ENCODE measurements at regions not wholly inside any gene's neighbourhood (a gene's known extent, or its start where the extent isn't known, plus 50 kb on each side); places are given as distances from the start of the nearest gene placed in this dataset.
"Not testable (repeated sequence)": the region's sequence is repeated elsewhere in the genome, so short reads cannot be mapped to it uniquely, and the experiment has no call there.

DNA sequence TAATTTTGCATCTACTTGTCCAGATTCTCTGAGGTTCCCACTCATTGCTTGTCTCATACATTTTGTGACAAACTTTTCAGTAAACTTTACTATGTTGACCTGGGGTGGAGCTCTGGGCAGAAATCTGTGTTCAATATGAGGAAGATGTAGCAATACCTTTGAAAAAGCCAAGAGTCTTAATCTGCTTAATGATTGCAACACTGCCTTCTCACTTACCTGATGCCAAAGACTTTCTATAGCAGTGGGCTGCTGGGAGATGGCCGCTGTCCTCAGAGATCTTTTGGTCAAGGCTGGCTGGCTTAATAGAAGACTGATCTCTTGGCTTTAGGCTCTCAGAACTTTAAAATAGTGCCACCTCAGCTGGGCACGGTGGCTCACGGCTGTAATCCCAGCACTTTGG, 70.1 kb upstream of the RBM24 start:
- no peak for TF ChIP-seq GABPA (IDR thresholded peaks at IDR 0.05; ENCODE audit: low read depth)
- TF ChIP-seq POLR2AphosphoS5 (IDR thresholded peaks at IDR 0.05; ENCODE audit: low read depth), result no peak
- TF ChIP-seq SPI1 (IDR thresholded peaks at IDR 0.05; ENCODE audit: borderline replicate concordance, low read depth), result no peak
- TF ChIP-seq REST (IDR thresholded peaks at IDR 0.05; ENCODE audit: insufficient replicate concordance, low read depth), result no peak
- TF ChIP-seq, protein P1, sequence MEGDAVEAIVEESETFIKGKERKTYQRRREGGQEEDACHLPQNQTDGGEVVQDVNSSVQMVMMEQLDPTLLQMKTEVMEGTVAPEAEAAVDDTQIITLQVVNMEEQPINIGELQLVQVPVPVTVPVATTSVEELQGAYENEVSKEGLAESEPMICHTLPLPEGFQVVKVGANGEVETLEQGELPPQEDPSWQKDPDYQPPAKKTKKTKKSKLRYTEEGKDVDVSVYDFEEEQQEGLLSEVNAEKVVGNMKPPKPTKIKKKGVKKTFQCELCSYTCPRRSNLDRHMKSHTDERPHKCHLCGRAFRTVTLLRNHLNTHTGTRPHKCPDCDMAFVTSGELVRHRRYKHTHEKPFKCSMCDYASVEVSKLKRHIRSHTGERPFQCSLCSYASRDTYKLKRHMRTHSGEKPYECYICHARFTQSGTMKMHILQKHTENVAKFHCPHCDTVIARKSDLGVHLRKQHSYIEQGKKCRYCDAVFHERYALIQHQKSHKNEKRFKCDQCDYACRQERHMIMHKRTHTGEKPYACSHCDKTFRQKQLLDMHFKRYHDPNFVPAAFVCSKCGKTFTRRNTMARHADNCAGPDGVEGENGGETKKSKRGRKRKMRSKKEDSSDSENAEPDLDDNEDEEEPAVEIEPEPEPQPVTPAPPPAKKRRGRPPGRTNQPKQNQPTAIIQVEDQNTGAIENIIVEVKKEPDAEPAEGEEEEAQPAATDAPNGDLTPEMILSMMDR (IDR thresholded peaks at IDR 0.05; ENCODE audit: insufficient read depth, low read length), result no peak
- no peak for DNase-seq (ENCODE audit: low read depth in 1 of 2, low spot score in 1 of 2)
- no peak overlapping the region for H3K27ac ChIP-seq (replicated peaks)
- H3K27me3 ChIP-seq (ENCODE audit: insufficient read depth, poor library complexity, severe bottlenecking), result no peaks in the 10 kb centered on the region
- H3K4me3 ChIP-seq (replicated peaks; ENCODE audit: insufficient read depth, low read length), result no peak overlapping the region

DNA sequence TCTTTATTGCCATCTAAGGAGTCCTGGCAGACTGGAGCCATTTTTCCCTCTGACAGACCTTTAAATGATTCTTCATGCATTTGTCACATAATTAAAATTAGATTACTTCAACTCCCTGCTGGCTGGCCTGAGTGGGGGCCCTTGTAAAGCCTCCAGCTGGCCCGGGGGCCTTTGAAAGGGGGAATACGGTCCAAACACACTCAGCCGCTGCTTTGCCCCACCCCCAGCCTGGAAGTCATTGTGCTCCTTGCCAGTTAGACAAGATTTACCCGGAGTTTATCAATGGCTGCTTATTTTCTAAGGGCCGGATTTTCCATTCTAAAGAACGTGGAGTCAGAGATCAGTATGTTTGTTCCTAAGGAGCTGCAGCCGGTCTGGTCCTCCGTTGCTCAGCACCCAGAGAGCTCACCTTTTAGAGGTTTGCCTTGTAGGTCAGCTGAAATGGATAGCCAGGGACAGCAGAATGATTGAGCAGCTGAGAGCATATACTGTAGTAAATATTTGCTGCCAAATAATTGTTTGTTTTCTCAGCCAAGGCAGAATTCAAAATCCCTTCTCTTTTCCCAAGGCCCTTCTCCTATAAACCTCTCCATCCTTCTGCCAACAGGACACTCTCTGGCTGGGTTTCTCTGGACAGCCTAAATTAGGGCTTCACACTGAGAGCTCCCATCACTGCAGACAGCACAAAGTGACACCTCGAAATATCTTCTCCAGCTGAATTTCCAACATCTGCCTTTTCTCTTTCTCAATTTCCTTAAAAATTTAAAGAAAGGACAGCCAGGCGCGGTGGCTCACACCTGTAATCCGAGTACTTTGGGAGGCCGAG, 68.4 kb upstream of the RBM24 start:
- no peak overlapping the region for H3K4me3 ChIP-seq (replicated peaks; ENCODE audit: insufficient read depth, low read length)
- no peak for TF ChIP-seq REST (IDR thresholded peaks at IDR 0.05; ENCODE audit: insufficient replicate concordance, low read depth)
- TF ChIP-seq, protein P1 (IDR thresholded peaks at IDR 0.05; ENCODE audit: insufficient read depth, low read length), result no peak
- no peak for TF ChIP-seq SPI1 (IDR thresholded peaks at IDR 0.05; ENCODE audit: borderline replicate concordance, low read depth)
- no peak for TF ChIP-seq GABPA (IDR thresholded peaks at IDR 0.05; ENCODE audit: low read depth)
- no peak for TF ChIP-seq POLR2AphosphoS5 (IDR thresholded peaks at IDR 0.05; ENCODE audit: low read depth)
- no peak for DNase-seq (ENCODE audit: low read depth in 1 of 2, low spot score in 1 of 2)
- H3K27me3 ChIP-seq (ENCODE audit: insufficient read depth, poor library complexity, severe bottlenecking), result no peaks in the 10 kb centered on the region
- H3K27ac ChIP-seq (replicated peaks), result no peak overlapping the region

- TF ChIP-seq SPI1 (IDR thresholded peaks at IDR 0.05; ENCODE audit: borderline replicate concordance, low read depth) (no peak), REST (IDR thresholded peaks at IDR 0.05; ENCODE audit: insufficient replicate concordance, low read depth) (no peak), GABPA (IDR thresholded peaks at IDR 0.05; ENCODE audit: low read depth) (no peak), POLR2AphosphoS5 (IDR thresholded peaks at IDR 0.05; ENCODE audit: low read depth) (no peak)
- TF ChIP-seq, protein P1 (IDR thresholded peaks at IDR 0.05; ENCODE audit: insufficient read depth, low read length), result no peak
- Histone ChIP-seq H3K27me3 (ENCODE audit: insufficient read depth, poor library complexity, severe bottlenecking) (no peaks in the 10 kb centered on the region), H3K27ac (replicated peaks) (no peak overlapping the region), H3K4me3 (replicated peaks; ENCODE audit: insufficient read depth, low read length) (no peak overlapping the region)
- no peak for DNase-seq (ENCODE audit: low read depth in 1 of 2, low spot score in 1 of 2)
These were observed 67.1 kb upstream of the RBM24 start for GRCh38 chr6:17214106-17214505.

- H3K4me3 ChIP-seq (replicated peaks; ENCODE audit: insufficient read depth, low read length); DNase-seq (ENCODE audit: low read depth in 1 of 2, low spot score in 1 of 2); H3K27me3 ChIP-seq (ENCODE audit: insufficient read depth, poor library complexity, severe bottlenecking); H3K27ac ChIP-seq (replicated peaks): not testable (repeated sequence)
These were observed 64.2 kb upstream of the RBM24 start for GRCh38 chr6:17216972-17217371.
